Prostate gland (tissue), 2 donors: ENCODE measurements at regions not wholly inside any gene's neighbourhood (a gene's known extent, or its start where the extent isn't known, plus 50 kb on each side); places are given as distances from the start of the nearest gene placed in this dataset.

Experiments used
- POLR2A ChIP-seq: fragments of 450-650 bp; IDR thresholded peaks from one replicate; pipeline ENCODE4 v1.6.1; 2016; ENCODE audit warnings: antibody characterized with exemption, mild to moderate bottlenecking
- TF ChIP-seq, protein P1 (sequence below), 4 experiments: fragments of 200-600 bp in 2 of 4; fragments of 450-650 bp in 2 of 4; sonication (generic) in 2 of 4; IDR thresholded peaks; 1 replicate in 3 of 4; 2 replicates in 1 of 4; pipeline ENCODE4 v1.5.1; 2016 to 2019; ENCODE audit warnings: antibody characterized with exemption in 4 of 4, mild to moderate bottlenecking in 2 of 4, moderate library complexity in 2 of 4

DNA sequence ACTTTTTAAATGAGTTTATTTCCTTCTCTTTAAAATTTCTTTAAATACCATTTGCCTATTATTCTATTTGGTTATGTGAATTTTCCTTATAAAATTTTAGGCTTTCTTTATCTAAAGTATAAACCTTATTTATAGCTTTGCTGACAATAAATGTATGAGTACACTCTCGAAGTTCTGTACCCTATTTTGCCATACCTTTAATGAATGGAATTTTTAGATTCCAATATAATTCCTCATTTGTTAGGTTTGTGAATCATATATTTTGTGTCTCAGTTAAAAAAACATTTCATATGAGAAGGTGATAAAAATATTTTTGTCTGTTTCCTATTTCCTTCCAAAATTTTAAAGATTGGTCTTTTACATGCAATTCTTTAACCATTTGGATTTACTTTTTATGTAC lies 427.4 kb upstream of the SLC8A1 start:
- TF ChIP-seq, protein P1, sequence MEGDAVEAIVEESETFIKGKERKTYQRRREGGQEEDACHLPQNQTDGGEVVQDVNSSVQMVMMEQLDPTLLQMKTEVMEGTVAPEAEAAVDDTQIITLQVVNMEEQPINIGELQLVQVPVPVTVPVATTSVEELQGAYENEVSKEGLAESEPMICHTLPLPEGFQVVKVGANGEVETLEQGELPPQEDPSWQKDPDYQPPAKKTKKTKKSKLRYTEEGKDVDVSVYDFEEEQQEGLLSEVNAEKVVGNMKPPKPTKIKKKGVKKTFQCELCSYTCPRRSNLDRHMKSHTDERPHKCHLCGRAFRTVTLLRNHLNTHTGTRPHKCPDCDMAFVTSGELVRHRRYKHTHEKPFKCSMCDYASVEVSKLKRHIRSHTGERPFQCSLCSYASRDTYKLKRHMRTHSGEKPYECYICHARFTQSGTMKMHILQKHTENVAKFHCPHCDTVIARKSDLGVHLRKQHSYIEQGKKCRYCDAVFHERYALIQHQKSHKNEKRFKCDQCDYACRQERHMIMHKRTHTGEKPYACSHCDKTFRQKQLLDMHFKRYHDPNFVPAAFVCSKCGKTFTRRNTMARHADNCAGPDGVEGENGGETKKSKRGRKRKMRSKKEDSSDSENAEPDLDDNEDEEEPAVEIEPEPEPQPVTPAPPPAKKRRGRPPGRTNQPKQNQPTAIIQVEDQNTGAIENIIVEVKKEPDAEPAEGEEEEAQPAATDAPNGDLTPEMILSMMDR (IDR thresholded peaks at IDR 0.05), result no peak
- TF ChIP-seq POLR2A, result no peak
